ENCODE measurements at regions not wholly inside any gene's neighbourhood (a gene's known extent, or its start where the extent isn't known, plus 50 kb on each side); places are given as distances from the start of the nearest gene placed in this dataset.

- Histone ChIP-seq H3K27me3 (ENCODE audit: low read length) (no peaks in the 10 kb centered on the region), H3K27ac (ENCODE audit: low read depth, low read length) (no peak overlapping the region), H3K9ac (ENCODE audit: low read length) (no peak overlapping the region), H3K79me2 (ENCODE audit: insufficient read depth, low read length) (no peaks in the 10 kb centered on the region), H3K9me3 (ENCODE audit: insufficient read depth, low read length) (no peaks in the 10 kb centered on the region), H3F3A (ENCODE audit: insufficient read depth) (no peaks in the 10 kb centered on the region), H3K4me3 (ENCODE audit: insufficient read depth, low read length, poor library complexity, severe bottlenecking) (no peak overlapping the region), H3K4me2 (ENCODE audit: low read depth, low read length, poor library complexity, severe bottlenecking) (no peak overlapping the region), H3K9me2 (replicated peaks; ENCODE audit: insufficient read depth, low read length) (no peaks in the 10 kb centered on the region), H4K20me1 (ENCODE audit: low read depth, low read length) (no peaks in the 10 kb centered on the region), H3K36me3 (ENCODE audit: low read length) (no peaks in the 10 kb centered on the region), H2AFZ (ENCODE audit: low read depth, low read length, severe bottlenecking) (no peak overlapping the region)
- TF ChIP-seq EZH2phosphoT487 (conservative IDR thresholded peaks at IDR 0.05; ENCODE audit: low read length): no peak
- TF ChIP-seq, protein P1, sequence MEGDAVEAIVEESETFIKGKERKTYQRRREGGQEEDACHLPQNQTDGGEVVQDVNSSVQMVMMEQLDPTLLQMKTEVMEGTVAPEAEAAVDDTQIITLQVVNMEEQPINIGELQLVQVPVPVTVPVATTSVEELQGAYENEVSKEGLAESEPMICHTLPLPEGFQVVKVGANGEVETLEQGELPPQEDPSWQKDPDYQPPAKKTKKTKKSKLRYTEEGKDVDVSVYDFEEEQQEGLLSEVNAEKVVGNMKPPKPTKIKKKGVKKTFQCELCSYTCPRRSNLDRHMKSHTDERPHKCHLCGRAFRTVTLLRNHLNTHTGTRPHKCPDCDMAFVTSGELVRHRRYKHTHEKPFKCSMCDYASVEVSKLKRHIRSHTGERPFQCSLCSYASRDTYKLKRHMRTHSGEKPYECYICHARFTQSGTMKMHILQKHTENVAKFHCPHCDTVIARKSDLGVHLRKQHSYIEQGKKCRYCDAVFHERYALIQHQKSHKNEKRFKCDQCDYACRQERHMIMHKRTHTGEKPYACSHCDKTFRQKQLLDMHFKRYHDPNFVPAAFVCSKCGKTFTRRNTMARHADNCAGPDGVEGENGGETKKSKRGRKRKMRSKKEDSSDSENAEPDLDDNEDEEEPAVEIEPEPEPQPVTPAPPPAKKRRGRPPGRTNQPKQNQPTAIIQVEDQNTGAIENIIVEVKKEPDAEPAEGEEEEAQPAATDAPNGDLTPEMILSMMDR (IDR thresholded peaks at IDR 0.05; ENCODE audit: insufficient read depth, low read length, poor library complexity, severe bottlenecking): no peak
These were observed 78.2 kb upstream of the UMPS start for GRCh38 chr3:124652009-124652408.

DNA sequence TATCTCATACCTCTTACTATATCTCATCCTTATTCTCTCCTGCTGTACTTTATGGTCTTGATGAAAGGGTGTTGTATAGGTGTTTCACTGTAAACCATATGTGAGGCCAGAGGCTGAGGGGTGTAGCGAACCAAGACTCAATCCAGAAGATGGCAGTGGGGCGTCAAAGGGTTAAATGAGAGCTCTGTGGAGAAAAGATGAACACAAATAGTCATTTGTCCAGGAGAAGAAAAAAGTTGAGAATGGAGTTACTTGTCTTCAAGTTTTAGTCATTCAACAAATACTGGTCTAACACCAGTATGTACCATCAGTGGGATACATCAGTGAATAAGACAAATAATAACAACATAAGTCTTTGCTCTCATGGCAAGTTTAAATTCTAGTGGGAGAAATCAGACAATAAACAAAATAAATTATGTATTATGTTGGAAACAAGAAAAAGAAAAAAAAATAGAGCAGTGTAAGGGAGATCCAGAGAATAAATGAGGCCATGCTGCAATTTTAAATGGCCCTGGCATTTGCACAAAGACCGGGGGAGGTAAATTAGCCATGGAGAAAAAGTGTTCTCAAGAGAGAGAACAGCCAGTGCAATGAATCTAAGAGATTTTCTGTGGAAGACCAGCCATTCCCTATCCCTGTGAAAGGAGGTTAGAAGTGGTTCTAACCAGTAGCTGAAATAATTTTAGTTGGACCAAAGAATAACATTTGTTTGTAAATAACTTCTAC, 77.0 kb upstream of the UMPS start:
- H3K9me3 ChIP-seq (ENCODE audit: insufficient read depth, low read length): no peaks in the 10 kb centered on the region
- H3K27ac ChIP-seq (ENCODE audit: low read depth, low read length): no peak overlapping the region
- H3K36me3 ChIP-seq (ENCODE audit: low read length): no peaks in the 10 kb centered on the region
- no peak overlapping the region for H3K4me2 ChIP-seq (ENCODE audit: low read depth, low read length, poor library complexity, severe bottlenecking)
- TF ChIP-seq, protein P1 (IDR thresholded peaks at IDR 0.05; ENCODE audit: insufficient read depth, low read length, poor library complexity, severe bottlenecking): no peak
- TF ChIP-seq EZH2phosphoT487 (conservative IDR thresholded peaks at IDR 0.05; ENCODE audit: low read length): no peak
- no peaks in the 10 kb centered on the region for H3F3A ChIP-seq (ENCODE audit: insufficient read depth)
- no peaks in the 10 kb centered on the region for H4K20me1 ChIP-seq (ENCODE audit: low read depth, low read length)
- H3K27me3 ChIP-seq (ENCODE audit: low read length): no peaks in the 10 kb centered on the region
- no peak overlapping the region for H3K9ac ChIP-seq (ENCODE audit: low read length)
- H2AFZ ChIP-seq (ENCODE audit: low read depth, low read length, severe bottlenecking): no peak overlapping the region
- H3K4me3 ChIP-seq (ENCODE audit: insufficient read depth, low read length, poor library complexity, severe bottlenecking): no peak overlapping the region
- no peaks in the 10 kb centered on the region for H3K9me2 ChIP-seq (replicated peaks; ENCODE audit: insufficient read depth, low read length)
- H3K79me2 ChIP-seq (ENCODE audit: insufficient read depth, low read length): no peaks in the 10 kb centered on the region

- Histone ChIP-seq H2AFZ (ENCODE audit: low read depth, low read length, severe bottlenecking) (no peak overlapping the region), H3K79me2 (ENCODE audit: insufficient read depth, low read length) (no peaks in the 10 kb centered on the region), H3K9me3 (ENCODE audit: insufficient read depth, low read length) (no peaks in the 10 kb centered on the region), H3K4me3 (ENCODE audit: insufficient read depth, low read length, poor library complexity, severe bottlenecking) (no peak overlapping the region), H3K27ac (ENCODE audit: low read depth, low read length) (no peak overlapping the region), H3K27me3 (ENCODE audit: low read length) (no peaks in the 10 kb centered on the region), H3K9ac (ENCODE audit: low read length) (no peak overlapping the region), H3K9me2 (replicated peaks; ENCODE audit: insufficient read depth, low read length) (no peaks in the 10 kb centered on the region), H3K4me2 (ENCODE audit: low read depth, low read length, poor library complexity, severe bottlenecking) (no peak overlapping the region), H3F3A (ENCODE audit: insufficient read depth) (no peaks in the 10 kb centered on the region), H4K20me1 (ENCODE audit: low read depth, low read length) (no peaks in the 10 kb centered on the region), H3K36me3 (ENCODE audit: low read length) (no peaks in the 10 kb centered on the region)
- no peak for TF ChIP-seq EZH2phosphoT487 (conservative IDR thresholded peaks at IDR 0.05; ENCODE audit: low read length)
- TF ChIP-seq, protein P1 (IDR thresholded peaks at IDR 0.05; ENCODE audit: insufficient read depth, low read length, poor library complexity, severe bottlenecking): no peak
These were observed 76.3 kb upstream of the UMPS start for GRCh38 chr3:124653797-124654469.

Data from SU-DHL-6 (cell line).